Heart left ventricle (tissue), 16 donors: ENCODE measurements at regions not wholly inside any gene's neighbourhood (a gene's known extent, or its start where the extent isn't known, plus 50 kb on each side); places are given as distances from the start of the nearest gene placed in this dataset.

ENCODE experiments used
- ATAC-seq, 4 donors: fragments of 200-7000 bp; cut with Tn5 transposase; one replicate each; pipeline ENCODE4 v1.9.1; 2020 to 2022; ENCODE audit warnings: moderate library complexity in 4 of 4, mild to moderate bottlenecking in 3 of 4, moderate number of reproducible peaks in 1 of 4
- DNase-seq, 5 donors: peaks; one replicate each; pipeline ENCODE4 v3.0.0-alpha.2; 2020
- H3K27ac ChIP-seq, 12 donors: fragments of 200-600 bp; sonication (generic) in 4 of 12; one replicate each; pipeline versions ENCODE4 v1.5.0 to v1.8.0; 2016 to 2022; ENCODE audit warnings: mild to moderate bottlenecking in 2 of 12
- H3K27me3 ChIP-seq, 9 donors: fragments of 200-600 bp; sonication (generic) in 2 of 9; one replicate each; pipeline versions ENCODE4 v1.5.1 to v1.8.0; 2016 to 2022; ENCODE audit warnings: mild to moderate bottlenecking in 3 of 9
- H3K36me3 ChIP-seq, 9 donors: fragments of 200-600 bp; sonication (generic) in 2 of 9; one replicate each; pipeline versions ENCODE4 v1.5.0 to v1.8.0; 2018 to 2022; ENCODE audit warnings: mild to moderate bottlenecking in 2 of 9
- H3K4me1 ChIP-seq, 12 donors: fragments of 200-600 bp; sonication (generic) in 4 of 12; one replicate each; pipeline versions ENCODE4 v1.5.0 to v1.8.0; 2016 to 2022; ENCODE audit warnings: mild to moderate bottlenecking in 3 of 12
- H3K4me3 ChIP-seq, 12 donors: fragments of 200-600 bp; sonication (generic) in 4 of 12; one replicate each; pipeline versions ENCODE4 v1.5.0 to v1.8.0; 2017 to 2022; ENCODE audit warnings: mild to moderate bottlenecking in 9 of 12, moderate library complexity in 4 of 12
- H3K9me3 ChIP-seq, 12 donors: fragments of 200-600 bp; sonication (generic) in 4 of 12; one replicate each; pipeline versions ENCODE4 v1.5.0 to v1.8.0; 2016 to 2022; ENCODE audit warnings: mild to moderate bottlenecking in 1 of 12
- CTCF ChIP-seq, 12 donors: fragments of 200-600 bp; sonication (generic) in 4 of 12; IDR thresholded peaks; one replicate each; pipeline versions ENCODE4 v1.5.0 to v1.8.0; 2018 to 2022; ENCODE audit warnings: antibody characterized with exemption in 12 of 12, mild to moderate bottlenecking in 5 of 12
- POLR2A ChIP-seq, 2 donors: fragments of 450-650 bp; IDR thresholded peaks; one replicate each; pipeline ENCODE4 v1.6.1; 2017; ENCODE audit warnings: antibody characterized with exemption in 2 of 2, mild to moderate bottlenecking in 2 of 2, moderate library complexity in 2 of 2
- WGBS, 4 donors: extraction: QIAGEN DNeasy Blood & Tissue Kit in 2 of 4; methylation state at CpG; one replicate each; pipeline versions ENCODE4 v1.1.5 to v1.1.7; 2013 to 2018; 5-methylcytosine and 5-hydroxymethylcytosine counted together
- intact Hi-C, 10 donors: fragments of 100-400 bp; cut with DNase I; formaldehyde crosslinking; loops; one replicate each; pipeline versions ENCODE4 v1.11.1 to v1.14.2; 2022
- donor health status: ischemic (EF 13 %, LVEDD 7.1; RV severe dilation, severe dysfunction).
- donor health status: healthy with polysubstance abuse.
- donor health status: DM: no; HTN: yes; CAD: no.
- donor health status: DM: no; HTN: no; CAD: no.
- donor health status: ischemic (EF 25% LVEDD 6.9; RV normal size, moderate dysfunction).
- donor health status: ischemic (EF 25% LVEDD 5.7; RV mildly dilated, moderate dysfunction).
- donor health status: healthy.
- donor health status: DM: yes; HTN: yes; CAD: no.
- donor health status: ischemic (EF 35%, LVEDD 5.7; RV mildly dilated, moderate dysfunction).
- donor health status: nonischemic (EF 11% LVEDD 7.7; RV severe dilation, severe dysfunction).
- donor health status: DM: yes; HTN: yes; CAD: no.
- donor health status: PGD.
- donor health status: ischemic (EF 29% LVEDD 5.4; RV normal size, mild dysfunction).
- donor health status: nonischemic (EF 23%, LVEDD 6.1; RV moderate dilation, normal function).

- intact Hi-C loops: loop anchor here in 2 of 10 donors (2.0 to 10.0 kb wide), 2 partner anchors 151 to 785 kb away; no protein-coding TSS in a partner anchor
- 68 to 88% (median 72%) methylated on average over 4 of the region's 4 CpGs for WGBS, 4 donors
These were observed 56.5 kb downstream of the EPRS1 start for GRCh38 chr1:219989766-219990165.

DNA sequence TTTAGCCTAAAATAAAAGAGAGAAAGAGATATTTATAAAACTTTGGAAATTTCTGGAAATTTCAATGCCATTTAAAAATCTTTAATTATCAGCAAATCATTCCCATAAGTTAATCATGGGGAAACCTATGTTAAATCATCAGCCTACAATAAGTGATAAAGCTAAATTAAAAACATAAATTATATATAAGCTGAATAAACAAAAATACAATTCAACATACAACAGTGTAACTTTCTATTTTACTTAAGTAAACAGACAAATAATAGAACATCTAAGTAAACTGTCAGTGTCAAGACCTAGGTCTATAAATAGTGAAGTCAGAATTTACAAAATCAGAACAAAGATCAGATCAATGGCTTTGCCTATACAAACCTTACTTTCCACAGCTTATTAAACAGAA is 57.5 kb downstream of the EPRS1 start:
- intact Hi-C loops: loop anchor here in 1 of 10 donors (2.0 kb wide), 1 partner anchor 150 kb away; no protein-coding TSS in a partner anchor
- peaks cover 0 to 70% (median 58%) of the 10 kb centered on the region in 9 donors for H3K36me3 ChIP-seq
- no peaks in the 10 kb centered on the region for H3K4me1 ChIP-seq
- DNase-seq (no peak), ATAC-seq (no peak)
- H3K4me3 ChIP-seq: no peak overlapping the region
- H3K27me3 ChIP-seq: no peaks in the 10 kb centered on the region
- H3K27ac ChIP-seq: no peak overlapping the region
- TF ChIP-seq POLR2A (IDR thresholded peaks at IDR 0.05) (no peak), CTCF (IDR thresholded peaks at IDR 0.05) (no peak)
- no peaks in the 10 kb centered on the region for H3K9me3 ChIP-seq

More at GRCh38 chr1:219989766-219990165, 56.5 kb downstream of the EPRS1 start:
- Histone ChIP-seq H3K27me3 (no peaks in the 10 kb centered on the region), H3K27ac (no peak overlapping the region), H3K4me1 (no peaks in the 10 kb centered on the region), H3K9me3 (no peaks in the 10 kb centered on the region), H3K4me3 (no peak overlapping the region), H3K36me3 (peaks cover 0 to 70% (median 56%) of the 10 kb centered on the region in 9 donors)
- DNase-seq: no peak
- TF ChIP-seq POLR2A (IDR thresholded peaks at IDR 0.05) (no peak), CTCF (IDR thresholded peaks at IDR 0.05) (no peak)
- ATAC-seq: no peak

- no peak for TF ChIP-seq CTCF (IDR thresholded peaks at IDR 0.05)
- TF ChIP-seq POLR2A (IDR thresholded peaks at IDR 0.05): no peak
- no peak overlapping the region for H3K27ac ChIP-seq
- H3K4me1 ChIP-seq: no peaks in the 10 kb centered on the region
- 94 to 96% (median 94%) methylated on average over 5 of the region's 5 CpGs for WGBS, 4 donors
- no peaks in the 10 kb centered on the region for H3K27me3 ChIP-seq
- H3K36me3 ChIP-seq: peaks cover 0 to 71% (median 58%) of the 10 kb centered on the region in 9 donors
- no peaks in the 10 kb centered on the region for H3K9me3 ChIP-seq
- H3K4me3 ChIP-seq: no peak overlapping the region
- no peak for ATAC-seq
- DNase-seq: no peak
- intact Hi-C loops: loop anchor here in 1 of 10 donors (2.0 kb wide), 1 partner anchor 150 kb away; no protein-coding TSS in a partner anchor
These were observed 57.9 kb downstream of the EPRS1 start for GRCh38 chr1:219988387-219988786.

- Histone ChIP-seq H3K27ac (no peak overlapping the region), H3K4me3 (no peak overlapping the region), H3K9me3 (no peaks in the 10 kb centered on the region), H3K27me3 (no peaks in the 10 kb centered on the region), H3K36me3 (peaks cover 0 to 72% (median 63%) of the 10 kb centered on the region in 9 donors), H3K4me1 (no peaks in the 10 kb centered on the region)
- 85 to 98% (median 93%) methylated on average over 2 of the region's 2 CpGs for WGBS, 4 donors
- intact Hi-C loops: no loop called here
- TF ChIP-seq POLR2A (IDR thresholded peaks at IDR 0.05): no peak
- TF ChIP-seq CTCF (IDR thresholded peaks at IDR 0.05): no peak
- ATAC-seq: no peak
- no peak for DNase-seq
These were observed 59.0 kb upstream of the SLC30A10 start for GRCh38 chr1:219987325-219987724.
